GM21515 (cell line): ENCODE measurements at regions not wholly inside any gene's neighbourhood (a gene's known extent, or its start where the extent isn't known, plus 50 kb on each side); places are given as distances from the start of the nearest gene placed in this dataset.
"Not testable (repeated sequence)": the region's sequence is repeated elsewhere in the genome, so short reads cannot be mapped to it uniquely, and the experiment has no call there.

ENCODE experiments used
- ATAC-seq: cut with Tn5 transposase; IDR thresholded peaks from one replicate; pipeline ENCODE4 v1.9.1; 2021; ENCODE audit not compliant: unreplicated experiment

DNA sequence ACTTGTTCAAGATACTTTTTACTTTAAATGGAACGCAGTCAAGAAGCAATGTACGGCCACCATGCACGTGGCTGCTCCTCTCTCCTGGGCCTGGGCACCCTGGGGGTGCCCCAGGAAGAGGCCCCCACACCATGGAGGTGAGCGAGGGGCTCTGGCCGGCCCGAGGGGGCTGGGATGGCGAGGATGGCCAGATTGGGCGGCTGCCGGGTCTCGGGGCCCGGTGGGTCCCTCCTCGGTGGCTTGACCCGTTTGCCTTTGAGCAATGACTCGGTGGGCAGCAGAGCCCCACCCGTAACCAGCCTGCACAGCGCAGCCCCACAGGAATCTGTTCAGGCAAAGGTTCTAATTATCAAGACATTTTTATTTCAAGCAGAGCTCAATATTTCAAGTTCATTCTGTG, 167.4 kb downstream of the BRD1 start:
- ATAC-seq, result no peak

- no peak for ATAC-seq
These were observed 167.8 kb downstream of the BRD1 start for GRCh38 chr22:49659924-49660315.

DNA sequence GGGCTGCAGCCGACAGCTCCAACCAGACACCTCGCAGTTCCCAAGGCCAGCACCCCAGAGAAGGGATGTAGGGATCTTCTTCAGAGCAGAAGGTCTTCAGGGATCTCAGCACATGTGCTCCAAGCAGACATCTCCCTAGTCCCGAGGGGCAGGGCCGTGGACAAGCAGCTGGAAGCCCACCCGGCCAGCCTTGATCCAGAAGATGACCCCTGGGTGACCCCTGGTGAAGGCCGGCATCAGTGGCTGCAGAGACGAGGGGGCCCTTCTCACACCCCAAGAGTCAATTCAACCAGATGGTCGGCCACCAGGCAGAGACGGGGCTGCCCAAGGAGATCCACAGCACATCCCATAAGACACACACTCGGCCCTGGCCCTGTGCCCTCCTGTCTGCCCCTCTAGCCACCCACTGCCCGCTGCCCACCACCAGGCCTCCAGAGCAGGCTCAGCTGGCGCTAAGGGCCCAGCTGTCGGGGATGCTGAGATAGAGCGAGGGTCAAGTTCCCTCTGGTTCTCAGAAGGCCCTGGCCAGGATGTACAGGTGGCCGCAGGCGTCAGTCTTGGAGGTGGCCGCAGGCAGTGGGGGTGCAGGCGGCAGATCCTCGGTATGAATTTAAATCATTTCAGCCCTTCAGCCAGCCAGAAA, 168.3 kb downstream of the BRD1 start:
- no peak for ATAC-seq

DNA sequence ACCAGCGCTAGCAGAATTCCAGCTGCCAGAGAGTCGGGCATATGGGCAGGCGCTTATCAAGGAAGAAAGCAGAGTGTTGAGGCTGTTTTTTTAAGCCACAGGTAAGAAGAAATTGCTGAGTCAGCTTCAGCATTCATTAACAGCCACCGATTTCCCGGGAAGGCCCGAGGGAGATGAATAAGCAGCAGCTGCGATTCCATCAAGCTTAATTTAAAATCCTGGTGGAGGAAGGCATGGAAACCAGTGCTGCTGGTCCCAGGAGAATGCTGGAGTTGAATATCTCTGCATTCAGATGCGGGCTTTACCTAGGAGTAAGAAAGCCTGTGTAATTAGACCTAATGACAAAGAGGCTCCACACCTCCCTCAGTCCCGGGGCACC, 168.8 kb downstream of the BRD1 start:
- no peak for ATAC-seq

- no peak for ATAC-seq
These were observed 169.6 kb downstream of the BRD1 start for GRCh38 chr22:49657974-49658590.

GRCh38 chr22:49657275-49657973, 170.2 kb downstream of the BRD1 start:
- ATAC-seq, result peak; percentile 45

DNA sequence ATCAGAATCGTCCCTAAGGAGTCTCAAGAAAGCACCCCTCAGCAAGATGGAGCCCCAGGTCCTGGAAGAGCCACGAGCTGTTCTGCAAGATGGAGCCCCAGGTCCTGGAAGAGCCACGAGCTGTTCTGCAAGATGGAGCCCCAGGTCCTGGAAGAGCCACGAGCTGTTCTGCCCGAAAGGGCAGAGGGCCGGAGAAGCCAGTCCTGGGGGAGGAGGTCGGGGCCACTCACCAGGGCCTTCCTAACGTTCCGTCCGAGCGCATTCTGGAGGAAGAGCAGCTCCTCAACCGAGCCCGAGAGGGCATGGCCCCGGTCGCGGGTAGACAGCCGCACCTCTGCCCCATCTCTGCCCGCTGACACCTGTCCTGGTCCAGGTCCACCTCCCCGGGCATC, 170.8 kb downstream of the BRD1 start:
- ATAC-seq, result not testable (repeated sequence)

DNA sequence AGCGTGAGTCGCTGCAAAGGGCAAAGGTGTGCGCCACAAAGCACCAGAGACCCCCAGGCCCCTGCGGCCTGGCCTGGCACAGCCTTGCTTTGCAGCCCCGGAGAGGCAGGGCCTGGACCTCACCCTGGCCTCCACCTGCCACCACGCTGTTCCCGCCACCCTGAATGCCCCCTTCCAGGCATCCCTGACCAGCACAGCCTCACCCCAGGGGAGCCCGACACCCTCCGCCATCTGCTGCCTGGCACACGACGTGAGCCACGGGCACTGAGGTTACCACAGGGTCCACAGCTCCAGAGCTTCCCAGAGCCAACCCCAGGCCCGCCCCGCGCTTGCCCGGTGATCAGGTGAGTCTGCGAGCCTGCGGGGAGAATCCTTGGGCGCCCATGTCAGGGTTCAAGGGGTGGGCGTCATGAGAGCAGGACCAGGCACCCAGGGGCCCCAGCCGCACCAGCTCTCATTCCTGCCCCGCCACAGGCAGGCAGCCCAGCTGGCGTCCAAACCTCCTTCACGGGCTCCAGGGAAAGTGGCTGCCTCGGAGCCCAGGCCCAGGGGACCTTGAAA, 171.3 kb downstream of the BRD1 start:
- no peak for ATAC-seq

GRCh38 chr22:49655168-49655812, 172.4 kb downstream of the BRD1 start:
- no peak for ATAC-seq

DNA sequence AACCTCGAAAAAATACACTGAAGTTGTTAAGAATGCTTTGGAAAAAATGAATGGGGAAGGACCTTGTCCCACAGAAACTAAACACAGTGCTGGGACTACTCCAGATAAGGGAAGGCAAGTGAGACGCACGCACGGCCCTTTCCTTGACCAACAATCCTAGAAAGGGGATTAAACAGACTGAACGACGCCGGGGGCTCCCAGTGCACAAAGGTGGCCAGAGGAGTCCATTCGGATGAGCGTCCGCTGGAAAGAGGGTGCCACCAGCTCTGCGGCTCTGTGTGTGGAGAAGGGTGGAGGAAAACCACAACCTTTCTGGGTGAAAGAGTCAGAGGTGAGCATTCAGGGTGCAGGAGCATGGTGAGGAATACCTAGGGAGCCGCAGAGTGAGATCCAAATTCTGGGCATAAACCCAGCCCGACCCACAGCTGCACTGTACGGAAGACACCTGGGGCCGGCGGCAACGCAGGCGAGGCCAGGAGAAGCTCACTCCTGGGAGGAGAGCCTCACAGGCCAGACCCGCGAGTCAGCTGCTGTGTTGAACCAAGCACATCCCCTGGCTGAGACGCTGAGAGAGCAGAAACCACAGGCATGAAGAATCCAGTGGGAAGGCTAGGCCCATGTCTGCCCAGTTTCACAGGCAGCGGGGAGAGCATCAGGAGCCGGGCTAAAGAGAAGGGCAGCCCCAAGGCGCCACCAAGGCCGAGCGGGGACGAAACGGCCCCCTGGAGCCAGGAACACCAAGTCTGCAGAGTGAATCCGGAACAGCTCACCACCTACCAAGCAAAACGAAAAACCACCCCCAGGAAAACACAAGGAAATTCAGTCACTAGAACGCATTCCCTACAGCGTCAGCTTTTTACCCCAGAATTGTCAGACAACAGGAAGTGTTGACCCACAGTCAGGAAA, 177.1 kb downstream of the BRD1 start:
- ATAC-seq, result no peak

GRCh38 chr22:49649166-49650068, 178.3 kb downstream of the BRD1 start:
- no peak for ATAC-seq

GRCh38 chr22:49648053-49648452, 179.6 kb downstream of the BRD1 start:
- no peak for ATAC-seq

- ATAC-seq, result no peak
These were observed 180.0 kb downstream of the BRD1 start for GRCh38 chr22:49647627-49648026.

DNA sequence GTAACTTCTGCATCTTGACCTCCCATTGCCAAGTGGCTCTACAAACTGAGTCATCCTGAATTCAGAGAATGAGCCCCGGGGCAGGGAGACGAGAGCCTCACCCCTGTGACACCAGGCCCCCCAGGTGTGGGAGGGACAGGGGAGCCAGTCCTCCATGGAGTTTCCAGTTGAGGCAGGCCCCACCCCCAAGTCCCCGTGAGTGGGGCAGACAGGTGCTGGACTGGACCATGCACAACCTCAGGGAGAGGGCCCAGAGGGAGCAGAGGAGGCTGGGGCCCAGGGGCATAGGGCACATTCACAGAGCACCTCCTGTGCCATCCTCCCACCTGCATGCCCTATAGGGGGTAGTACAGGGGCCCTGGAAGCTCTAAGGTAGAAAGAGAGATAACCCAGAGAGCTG, 180.8 kb downstream of the BRD1 start:
- no peak for ATAC-seq

DNA sequence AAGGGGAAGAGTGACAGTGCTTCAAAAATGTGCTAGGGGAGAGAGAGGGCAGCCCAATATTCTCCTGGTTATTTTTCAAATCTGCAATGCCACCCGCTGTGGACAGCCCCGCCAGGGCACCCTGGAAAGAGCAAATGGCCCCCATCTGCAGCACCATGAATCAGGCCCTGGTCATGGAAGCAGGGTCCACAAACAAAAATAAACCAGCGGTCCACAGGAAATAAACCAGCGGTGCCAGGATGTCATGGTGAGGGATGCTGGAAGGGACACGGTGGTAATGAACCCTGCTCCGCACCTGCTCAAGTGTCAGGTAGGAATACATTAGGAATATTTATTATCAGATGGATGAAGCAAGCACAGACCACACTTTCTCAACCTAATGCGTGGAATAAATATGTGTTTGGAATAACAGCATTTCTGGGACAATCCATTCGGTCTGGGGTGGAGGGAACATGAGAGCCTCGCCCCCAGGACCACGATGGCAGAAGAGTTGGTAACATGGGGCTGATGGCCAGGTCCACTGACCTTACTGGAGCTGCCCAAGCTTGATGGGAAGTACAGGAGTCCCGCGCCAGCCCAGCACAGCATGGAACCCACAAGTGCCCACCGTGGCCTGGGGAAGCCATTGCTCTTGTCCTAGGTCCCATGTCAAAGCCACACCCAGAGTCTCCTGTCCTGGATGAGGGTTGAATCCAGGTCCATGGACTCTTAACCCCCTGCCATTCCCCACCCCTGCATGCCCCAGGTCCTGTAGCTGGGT, 181.7 kb downstream of the BRD1 start:
- no peak for ATAC-seq

- ATAC-seq, result no peak
These were observed 182.4 kb downstream of the BRD1 start for GRCh38 chr22:49645257-49645656.

DNA sequence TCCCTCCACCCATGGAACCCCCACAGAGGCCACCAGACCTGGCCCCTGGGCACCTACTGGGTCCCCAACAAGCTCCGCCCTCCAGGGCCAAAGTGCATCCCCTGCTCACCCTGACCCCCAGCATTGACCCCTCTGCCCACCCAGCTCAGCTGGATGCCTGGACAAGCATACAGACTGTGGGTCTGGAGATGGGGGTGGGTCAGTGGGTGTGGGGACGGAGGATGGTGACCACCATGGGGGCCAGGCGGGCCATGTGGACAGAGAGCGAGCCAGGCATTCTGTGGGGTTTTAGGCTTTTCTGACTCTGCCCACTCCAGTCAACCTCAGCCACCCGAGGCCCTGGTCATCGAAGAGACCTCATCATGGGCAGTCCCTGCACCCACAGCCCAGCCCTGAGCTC, 183.7 kb downstream of the BRD1 start:
- no peak for ATAC-seq

DNA sequence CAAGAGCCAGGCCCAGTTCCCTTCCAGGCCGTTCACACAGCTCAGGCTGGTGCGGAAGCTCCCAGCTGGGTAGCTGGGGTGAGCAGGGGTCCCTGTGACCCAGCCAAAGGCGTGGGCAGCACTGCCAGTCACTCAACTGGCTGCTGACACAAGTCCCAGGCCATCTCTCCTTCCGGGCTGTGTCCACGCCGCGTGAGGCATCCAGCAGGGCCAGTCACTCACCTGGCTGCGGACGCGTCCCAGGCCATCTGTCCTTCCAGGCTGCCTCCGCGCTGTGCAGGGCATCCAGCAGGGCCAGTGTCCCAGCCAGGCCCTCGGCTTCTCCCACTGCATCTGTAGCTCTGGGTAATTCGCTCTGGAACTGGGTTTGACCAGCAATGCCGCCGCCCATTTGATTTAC, 184.2 kb downstream of the BRD1 start:
- ATAC-seq, result no peak

- ATAC-seq, result no peak
These were observed 184.9 kb downstream of the BRD1 start for GRCh38 chr22:49642741-49643140.
